ENCODE measurements at regions not wholly inside any gene's neighbourhood (a gene's known extent, or its start where the extent isn't known, plus 50 kb on each side); places are given as distances from the start of the nearest gene placed in this dataset.

DNA sequence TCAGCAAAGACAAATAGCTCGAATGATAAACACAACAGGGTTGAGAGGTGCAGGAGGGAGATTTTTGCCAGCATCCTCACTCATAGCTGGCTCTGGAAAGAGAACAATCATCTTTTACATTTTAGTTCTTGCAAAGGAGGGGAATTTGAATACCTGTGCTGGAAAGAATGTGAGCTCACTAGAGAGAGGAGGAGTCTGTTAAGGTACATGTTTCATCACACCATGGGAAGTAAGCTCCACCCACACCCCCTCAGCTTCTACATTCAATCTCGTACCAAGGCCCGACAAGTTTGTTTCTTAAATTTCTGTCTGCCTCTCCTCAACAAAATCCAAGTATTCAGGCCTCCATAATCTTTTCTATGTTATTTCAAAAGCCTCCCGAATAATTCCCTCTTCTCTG, 254.6 kb downstream of the BRINP1 start:
- TF ChIP-seq, protein P1, sequence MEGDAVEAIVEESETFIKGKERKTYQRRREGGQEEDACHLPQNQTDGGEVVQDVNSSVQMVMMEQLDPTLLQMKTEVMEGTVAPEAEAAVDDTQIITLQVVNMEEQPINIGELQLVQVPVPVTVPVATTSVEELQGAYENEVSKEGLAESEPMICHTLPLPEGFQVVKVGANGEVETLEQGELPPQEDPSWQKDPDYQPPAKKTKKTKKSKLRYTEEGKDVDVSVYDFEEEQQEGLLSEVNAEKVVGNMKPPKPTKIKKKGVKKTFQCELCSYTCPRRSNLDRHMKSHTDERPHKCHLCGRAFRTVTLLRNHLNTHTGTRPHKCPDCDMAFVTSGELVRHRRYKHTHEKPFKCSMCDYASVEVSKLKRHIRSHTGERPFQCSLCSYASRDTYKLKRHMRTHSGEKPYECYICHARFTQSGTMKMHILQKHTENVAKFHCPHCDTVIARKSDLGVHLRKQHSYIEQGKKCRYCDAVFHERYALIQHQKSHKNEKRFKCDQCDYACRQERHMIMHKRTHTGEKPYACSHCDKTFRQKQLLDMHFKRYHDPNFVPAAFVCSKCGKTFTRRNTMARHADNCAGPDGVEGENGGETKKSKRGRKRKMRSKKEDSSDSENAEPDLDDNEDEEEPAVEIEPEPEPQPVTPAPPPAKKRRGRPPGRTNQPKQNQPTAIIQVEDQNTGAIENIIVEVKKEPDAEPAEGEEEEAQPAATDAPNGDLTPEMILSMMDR (IDR thresholded peaks at IDR 0.05; ENCODE audit: insufficient read depth, low read depth, low read length): no peak
- TF ChIP-seq EZH2 (IDR thresholded peaks at IDR 0.05; ENCODE audit: insufficient read depth, low read length): no peak
- no peaks in the 10 kb centered on the region for H3K4me1 Mint-ChIP-seq (ENCODE audit: low read depth, unreplicated experiment)
- DNase-seq (ENCODE audit: low read depth) (no peak), FAIRE-seq (no peak)
- H3K36me3 Mint-ChIP-seq (ENCODE audit: low read depth, unreplicated experiment): no peaks in the 10 kb centered on the region
- Histone ChIP-seq H3K36me3 (ENCODE audit: insufficient read depth, low read length) (no peaks in the 10 kb centered on the region), H3K9ac (ENCODE audit: low read length) (no peak overlapping the region), H3K27ac (ENCODE audit: low read depth, low read length) (no peak overlapping the region), H3K4me1 (ENCODE audit: insufficient read depth, low read length) (no peaks in the 10 kb centered on the region), H3K4me3 (ENCODE audit: insufficient read depth, low read depth, low read length) (no peak overlapping the region), H3K4me2 (ENCODE audit: low read length) (no peak overlapping the region), H3K79me2 (ENCODE audit: insufficient read depth, low read length) (no peaks in the 10 kb centered on the region), H2AFZ (ENCODE audit: low read depth, low read length) (no peak overlapping the region), H3K9me3 (ENCODE audit: insufficient read depth, low read depth, low read length) (no peaks in the 10 kb centered on the region), H4K20me1 (ENCODE audit: insufficient read depth, low read length) (no peaks in the 10 kb centered on the region), H3K27me3 (ENCODE audit: insufficient read depth, low read length) (no peaks in the 10 kb centered on the region)
- H3K27ac Mint-ChIP-seq (ENCODE audit: unreplicated experiment): no peak overlapping the region
- H3K27me3 Mint-ChIP-seq (ENCODE audit: low read depth, unreplicated experiment): no peaks in the 10 kb centered on the region
- no peaks in the 10 kb centered on the region for H3K9me3 Mint-ChIP-seq (ENCODE audit: unreplicated experiment)
- no peak overlapping the region for H3K4me3 Mint-ChIP-seq (ENCODE audit: unreplicated experiment)

Measured in astrocyte (in vitro differentiated cells and primary cell).